A673 (cell line): ENCODE measurements at regions not wholly inside any gene's neighbourhood (a gene's known extent, or its start where the extent isn't known, plus 50 kb on each side); places are given as distances from the start of the nearest gene placed in this dataset.

Source experiments
- BruUV-seq: library from RNA; stranded (reverse); fragments of 400-500 nt; replicated peaks from 2 replicates; lab custom pipeline; 2021; lab: Mats Ljungman, UMichigan
- CTCF ChIA-PET: fragments of 300-600 bp; sonication (Branson Sonifier 250); formaldehyde crosslinking; loops from one replicate; lab custom pipeline; 2022; ENCODE audit warnings: antibody characterized with exemption; lab: Charles Lee
- POLR2A ChIA-PET: fragments of 300-600 bp; sonication (Branson Sonifier 250); formaldehyde crosslinking; loops from one replicate; lab custom pipeline; 2022; ENCODE audit warnings: antibody characterized with exemption; ENCODE audit not compliant: low non-redundant PET; lab: Charles Lee
- DNase-seq: peaks from one replicate; pipeline ENCODE4 v3.0.0-alpha.2; 2015; ENCODE audit warnings: low spot score
- H3K27ac ChIP-seq: fragments of 200-600 bp; sonication (generic); 2 replicates; pipeline ENCODE4 v1.5.1; 2016; ENCODE audit warnings: mixed run types, low read depth, mild to moderate bottlenecking, mixed read lengths, antibody characterized with exemption, low read length; ENCODE audit not compliant: poor library complexity, severe bottlenecking
- H3K27me3 ChIP-seq: fragments of 200-600 bp; sonication (generic); replicated peaks from 2 replicates; pipeline ENCODE4 v1.6.1; 2017; ENCODE audit warnings: mixed run types, low read depth, mild to moderate bottlenecking, mixed read lengths, antibody characterized with exemption, low read length; ENCODE audit not compliant: insufficient read depth, poor library complexity
- H3K36me3 ChIP-seq: fragments of 200-600 bp; sonication (generic); 2 replicates; pipeline ENCODE4 v1.6.1; 2016; ENCODE audit warnings: mixed run types, mild to moderate bottlenecking, mixed read lengths, antibody characterized with exemption, low read length; ENCODE audit not compliant: insufficient read depth, poor library complexity, severe bottlenecking
- H3K4me1 ChIP-seq: fragments of 200-600 bp; sonication (generic); 2 replicates; pipeline ENCODE4 v1.6.1; 2017; ENCODE audit warnings: mixed run types, mild to moderate bottlenecking, mixed read lengths, antibody characterized with exemption, low read length; ENCODE audit not compliant: insufficient read depth, poor library complexity, severe bottlenecking
- H3K4me3 ChIP-seq: fragments of 200-600 bp; sonication (generic); 2 replicates; pipeline ENCODE4 v1.5.1; 2016; ENCODE audit warnings: low read depth, mixed run types, mild to moderate bottlenecking, mixed read lengths, low read length; ENCODE audit not compliant: poor library complexity, severe bottlenecking
- H3K9me3 ChIP-seq: fragments of 200-600 bp; sonication (generic); 2 replicates; pipeline ENCODE4 v1.6.1; 2016; ENCODE audit warnings: mixed run types, low read depth, mild to moderate bottlenecking, mixed read lengths, antibody characterized with exemption, low read length; ENCODE audit not compliant: poor library complexity, severe bottlenecking
- CTCF ChIP-seq: fragments of 300-800, 200-600 bp; sonication (generic); conservative IDR thresholded peaks from 2 replicates; pipeline ENCODE4 v1.5.1; 2017; ENCODE audit warnings: low read depth, mild to moderate bottlenecking, antibody characterized with exemption, low read length, moderate library complexity, mixed read lengths
- EZH2 ChIP-seq: fragments of 200-600 bp; sonication (generic); IDR thresholded peaks from 2 replicates; pipeline ENCODE4 v1.6.1; 2017; ENCODE audit warnings: borderline replicate concordance, low read depth, mild to moderate bottlenecking, mixed read lengths, antibody characterized with exemption, low read length; ENCODE audit not compliant: poor library complexity, severe bottlenecking
- intact Hi-C: fragments of 100-400 bp; cut with micrococcal nuclease; formaldehyde crosslinking; loops from one replicate; pipeline ENCODE4 v1.10.0; 2022; ENCODE audit not compliant: unreplicated experiment

GRCh38 chr11:50379484-50379883 lies 346.8 kb downstream of the OR4C45 start:
- Histone ChIP-seq H3K27me3 (no peaks in the 10 kb centered on the region), H3K4me1 (no peaks in the 10 kb centered on the region), H3K27ac (no peak overlapping the region), H3K9me3 (peaks cover 91% of the 10 kb centered on the region), H3K4me3 (no peak overlapping the region), H3K36me3 (no peaks in the 10 kb centered on the region)
- intact Hi-C loops: no loop called here
- no peak for TF ChIP-seq CTCF
- TF ChIP-seq EZH2: no peak
- no peak for DNase-seq
- no TSS peak for BruUV-seq
- ChIA-PET POLR2A (no interaction called here), CTCF (no interaction called here)

GRCh38 chr11:50394017-50394416 lies 361.3 kb downstream of the OR4C45 start:
- no TSS peak for BruUV-seq
- H3K27me3 ChIP-seq: no peaks in the 10 kb centered on the region
- TF ChIP-seq CTCF (no peak), EZH2 (no peak)
- no peak overlapping the region for H3K27ac ChIP-seq
- H3K36me3 ChIP-seq: no peaks in the 10 kb centered on the region
- H3K4me3 ChIP-seq: no peak overlapping the region
- ChIA-PET CTCF (no interaction called here), POLR2A (no interaction called here)
- intact Hi-C loops: no loop called here
- H3K4me1 ChIP-seq: no peaks in the 10 kb centered on the region
- DNase-seq: no peak
- H3K9me3 ChIP-seq: peaks cover 91% of the 10 kb centered on the region

- Histone ChIP-seq H3K36me3 (no peaks in the 10 kb centered on the region), H3K27ac (no peak overlapping the region), H3K9me3 (peaks cover 78% of the 10 kb centered on the region), H3K27me3 (no peaks in the 10 kb centered on the region), H3K4me3 (no peak overlapping the region), H3K4me1 (no peaks in the 10 kb centered on the region)
- DNase-seq: no peak
- ChIA-PET POLR2A (no interaction called here), CTCF (no interaction called here)
- intact Hi-C loops: no loop called here
- no TSS peak for BruUV-seq
- TF ChIP-seq CTCF: no peak
- TF ChIP-seq EZH2: no peak
Measured at GRCh38 chr11:50412832-50413231, 380.2 kb downstream of the OR4C45 start.
